Mucosa of gallbladder (tissue), 1 donor: ENCODE measurements at regions not wholly inside any gene's neighbourhood (a gene's known extent, or its start where the extent isn't known, plus 50 kb on each side); places are given as distances from the start of the nearest gene placed in this dataset.

ENCODE experiments used
- DNase-seq: peaks from one replicate; pipeline ENCODE4 v3.0.0-alpha.2; 2020; ENCODE audit warnings: low spot score
- donor health status: DM: no; HTN: no; CAD: no.

DNA sequence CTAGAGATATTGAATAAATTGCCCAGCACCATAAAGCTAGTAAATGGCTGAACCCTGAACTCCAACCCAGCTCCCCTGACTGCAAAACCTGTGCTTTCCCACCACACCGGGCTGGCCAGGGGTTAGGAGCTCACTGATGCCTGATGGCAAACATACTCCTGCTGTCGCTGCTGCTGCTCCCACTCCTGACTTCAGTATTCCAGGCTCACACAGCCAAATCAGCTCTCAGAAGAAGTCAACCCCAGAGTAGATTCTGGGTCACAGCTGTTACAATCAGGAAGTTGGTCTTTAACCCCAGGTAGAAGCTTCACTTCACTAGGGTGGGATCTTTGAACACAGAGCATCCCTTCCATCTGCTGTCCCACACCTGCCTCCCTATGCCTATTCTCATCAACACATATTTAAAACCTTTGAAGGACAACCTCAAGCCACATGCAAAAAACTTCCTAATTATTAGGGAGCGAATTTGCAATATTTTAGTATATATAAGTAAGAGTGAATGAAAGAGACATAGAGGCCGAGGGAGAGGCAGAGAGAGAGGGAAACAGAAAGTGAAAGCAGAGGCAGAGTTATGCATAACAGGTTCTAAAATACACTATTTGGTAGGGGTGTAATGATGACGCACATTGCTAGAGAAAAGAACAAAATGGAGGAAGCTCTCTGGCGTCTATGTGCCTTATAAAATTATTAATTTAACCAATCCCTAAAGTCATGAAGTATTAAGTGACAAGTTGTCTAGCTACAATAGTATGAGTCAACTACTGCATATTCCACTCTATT is 99.4 kb upstream of the SERP2 start:
- no peak for DNase-seq

DNA sequence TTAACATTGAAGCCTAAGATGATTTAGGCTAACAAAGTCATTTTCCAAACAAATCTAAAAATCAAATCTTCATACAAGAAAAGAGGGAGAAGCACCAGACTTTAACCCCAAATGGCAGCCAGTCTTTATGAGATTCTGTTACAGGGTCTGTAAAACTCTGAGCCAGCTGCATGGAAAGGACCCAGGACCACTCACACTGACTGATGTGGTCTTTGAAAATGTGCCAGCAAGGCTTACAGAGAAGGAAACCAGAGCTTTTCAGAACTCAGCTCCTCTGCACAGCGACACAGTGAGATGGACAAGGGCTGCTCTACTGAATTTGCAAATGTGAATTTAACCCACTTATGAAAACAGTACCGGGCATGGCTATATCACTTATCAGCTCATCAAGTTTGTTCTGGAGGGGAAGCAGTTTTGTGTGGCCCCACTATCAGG is 98.8 kb upstream of the SERP2 start:
- DNase-seq = no peak

DNA sequence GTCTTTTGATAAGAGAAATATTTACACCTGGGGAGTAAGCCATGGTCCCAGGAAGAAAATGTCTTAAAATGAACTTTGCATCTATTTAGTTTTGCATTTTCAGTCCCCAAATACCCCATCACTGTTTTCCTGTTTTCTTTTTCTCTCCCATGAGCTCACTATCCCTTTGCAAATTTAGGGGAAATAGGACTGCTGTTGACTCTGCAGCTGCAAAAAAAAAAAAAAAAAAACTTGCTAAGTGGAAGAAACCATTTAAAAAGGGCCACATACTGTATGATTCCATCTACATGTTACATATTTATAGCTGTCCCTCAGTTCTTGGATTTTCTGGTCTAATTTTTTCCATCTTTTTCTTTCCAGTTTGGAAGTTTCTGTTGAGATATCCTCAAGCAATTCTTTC is 98.2 kb upstream of the SERP2 start:
- DNase-seq = no peak

DNA sequence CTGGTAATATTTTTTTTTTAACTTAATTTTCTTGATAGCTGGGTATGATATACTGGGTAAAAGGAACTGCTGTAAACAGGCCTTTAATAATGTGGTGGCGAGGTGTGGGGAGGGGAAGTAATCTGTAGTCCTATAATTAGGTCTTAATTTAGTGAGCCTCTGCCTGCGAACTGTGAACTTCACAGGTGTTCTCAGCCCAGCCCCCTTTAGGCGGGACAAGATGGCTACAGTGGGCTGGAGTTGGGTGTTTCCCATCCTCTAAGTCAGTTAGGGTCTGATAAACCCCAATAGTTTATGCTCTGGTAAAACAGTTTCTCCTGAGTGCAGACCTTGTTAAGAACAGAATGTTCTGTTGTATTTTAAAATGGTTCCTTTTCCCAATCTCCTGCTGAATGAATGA is 97.6 kb upstream of the SERP2 start:
- no peak for DNase-seq

DNA sequence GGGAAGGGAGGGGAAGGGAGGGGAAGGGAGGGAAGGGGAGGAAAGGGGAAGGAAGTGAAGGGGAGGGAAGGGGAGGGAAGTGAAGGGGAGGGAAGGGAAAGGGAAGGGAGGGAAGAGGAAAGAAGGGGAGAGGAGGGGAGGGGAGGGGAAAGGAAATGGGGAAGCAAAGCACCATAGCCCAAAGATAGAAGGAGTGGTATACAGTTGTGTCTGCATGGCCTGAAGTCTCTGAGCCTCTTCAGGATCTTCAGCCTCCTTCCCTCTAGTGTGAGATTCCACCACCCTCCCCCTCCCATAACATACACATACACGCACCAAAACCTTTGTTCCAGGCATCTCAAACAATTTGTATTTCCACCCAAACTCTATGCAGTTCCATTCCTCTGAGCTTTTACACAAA is 96.2 kb upstream of the SERP2 start:
- DNase-seq = no peak

DNA sequence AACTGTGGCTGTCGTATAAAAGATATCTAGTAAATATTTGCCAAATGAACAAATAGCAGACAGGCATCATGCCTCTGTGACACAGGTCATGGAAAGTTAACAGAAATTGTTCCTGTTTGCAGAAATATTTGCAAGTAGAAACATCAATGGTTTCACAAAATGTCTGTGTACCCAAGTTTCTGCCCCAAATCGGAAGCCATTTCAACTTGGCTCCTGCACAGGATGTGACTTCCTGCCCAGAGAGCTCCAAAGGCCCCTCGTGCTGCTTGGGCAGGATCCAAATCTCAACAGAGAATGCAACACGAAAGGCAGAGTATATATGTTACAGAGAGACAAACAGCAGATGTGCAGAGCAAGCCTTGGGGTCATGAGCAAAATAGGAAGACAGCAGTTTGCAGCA is 95.5 kb upstream of the SERP2 start:
- no peak for DNase-seq

DNA sequence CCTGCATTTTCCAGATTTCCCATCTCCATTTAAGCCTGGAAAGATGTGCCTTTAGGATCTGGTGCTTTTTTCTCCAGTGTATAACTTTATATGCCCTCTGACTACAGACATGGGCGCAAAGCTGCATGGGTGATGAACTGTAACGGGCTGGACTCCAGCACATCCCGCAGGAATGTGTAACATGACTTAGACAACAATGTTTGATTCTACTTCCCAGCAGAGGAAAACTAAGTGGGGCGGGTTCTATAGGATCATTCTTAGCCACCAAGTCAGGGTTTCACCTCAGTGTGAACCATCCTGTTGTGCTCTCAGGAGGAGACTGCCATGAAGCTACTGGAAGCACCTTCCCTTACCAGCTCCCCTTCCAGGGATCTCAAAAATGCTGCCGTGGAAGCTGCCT is 93.2 kb upstream of the SERP2 start:
- DNase-seq = no peak

DNA sequence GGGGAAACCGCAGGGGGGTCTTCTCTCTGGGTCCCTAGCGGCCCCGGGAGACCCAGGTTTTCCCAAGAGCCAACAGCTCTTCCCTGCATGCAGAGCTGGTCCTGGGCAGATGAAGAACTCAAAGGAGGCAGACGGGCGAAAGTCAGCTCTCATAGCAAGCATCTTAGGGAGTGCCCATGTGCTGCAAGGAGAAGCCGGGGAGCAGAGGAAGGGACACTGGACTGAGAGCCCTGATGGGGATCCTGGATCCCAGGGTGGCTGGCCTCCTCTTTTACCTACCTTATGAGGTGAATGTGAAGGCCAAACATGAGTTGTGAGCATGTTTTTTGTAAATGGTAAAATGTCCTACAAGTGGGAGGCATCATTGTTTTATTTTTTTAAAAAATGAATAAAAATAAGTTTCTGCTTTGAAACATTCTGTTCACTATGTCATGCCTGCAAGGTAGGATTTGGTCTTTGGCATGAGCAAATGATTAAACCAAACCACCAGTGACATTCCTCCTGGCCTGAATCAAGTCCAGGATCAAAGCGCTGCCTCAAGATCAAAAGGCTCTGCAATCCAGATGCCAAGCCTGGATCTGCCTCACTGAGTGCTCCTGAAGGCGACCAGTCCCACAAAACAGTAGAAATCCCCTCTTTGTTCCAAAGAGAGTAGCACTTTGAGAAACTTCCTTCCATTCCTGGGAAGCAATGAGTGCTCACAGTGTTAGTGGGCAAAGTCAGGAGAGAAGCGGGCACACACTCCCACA is 92.2 kb upstream of the SERP2 start:
- DNase-seq = no peak

DNA sequence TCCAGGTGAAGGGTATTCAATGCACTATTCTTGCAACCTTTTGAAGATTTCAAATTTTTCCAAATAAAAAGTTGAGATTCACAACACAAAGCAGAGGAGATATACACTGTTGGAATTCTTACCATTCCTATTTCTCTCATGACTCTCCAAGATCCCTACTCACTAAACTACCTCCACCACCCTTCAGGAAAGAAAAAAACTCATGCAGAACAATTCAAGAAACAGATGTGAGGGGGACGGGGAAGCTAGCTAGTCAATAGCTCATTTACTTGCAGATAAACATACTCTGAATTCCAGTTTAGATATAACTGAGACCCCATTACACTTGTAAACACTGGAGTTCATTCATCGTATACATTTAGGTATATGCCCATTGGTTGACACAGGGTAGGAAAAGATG is 90.0 kb upstream of the SERP2 start:
- no peak for DNase-seq

DNA sequence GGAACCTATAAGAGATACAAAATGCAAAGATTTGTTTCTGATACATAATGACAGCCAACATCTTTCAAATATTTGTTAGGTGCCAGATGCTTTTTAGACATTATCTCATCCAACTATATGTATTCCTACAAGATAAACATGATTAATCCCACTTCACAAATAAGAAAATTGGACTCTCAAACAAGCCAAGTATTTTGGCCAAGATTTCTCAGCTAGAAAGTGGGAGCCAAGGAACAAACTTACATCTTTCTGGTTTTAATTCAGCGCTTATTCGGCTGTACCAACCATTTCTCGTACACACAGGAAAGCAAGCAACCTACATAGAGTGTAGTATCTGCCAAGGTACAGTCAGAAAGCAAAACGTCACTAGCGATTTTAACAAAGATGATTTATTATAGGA is 85.7 kb upstream of the SERP2 start:
- DNase-seq = no peak

DNA sequence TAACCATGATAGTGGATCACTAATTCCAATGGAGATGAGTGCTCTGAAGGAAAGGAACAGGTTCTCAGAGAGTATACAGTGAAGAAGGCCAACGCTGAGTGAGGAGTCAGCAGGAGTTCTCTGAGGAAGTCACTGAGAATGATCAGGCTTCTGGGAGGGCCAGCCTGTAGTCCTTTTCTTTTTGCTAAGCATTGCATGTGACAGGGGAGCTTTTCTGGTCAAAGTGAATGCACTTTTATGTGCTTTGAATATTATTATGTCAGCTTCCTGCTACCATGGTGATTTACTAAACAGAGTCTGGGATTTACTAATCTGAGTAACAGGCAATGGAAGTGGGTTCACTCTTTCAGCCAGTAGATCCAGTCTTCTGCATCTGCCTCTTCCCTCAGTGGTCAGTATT is 81.1 kb upstream of the SERP2 start:
- no peak for DNase-seq

DNA sequence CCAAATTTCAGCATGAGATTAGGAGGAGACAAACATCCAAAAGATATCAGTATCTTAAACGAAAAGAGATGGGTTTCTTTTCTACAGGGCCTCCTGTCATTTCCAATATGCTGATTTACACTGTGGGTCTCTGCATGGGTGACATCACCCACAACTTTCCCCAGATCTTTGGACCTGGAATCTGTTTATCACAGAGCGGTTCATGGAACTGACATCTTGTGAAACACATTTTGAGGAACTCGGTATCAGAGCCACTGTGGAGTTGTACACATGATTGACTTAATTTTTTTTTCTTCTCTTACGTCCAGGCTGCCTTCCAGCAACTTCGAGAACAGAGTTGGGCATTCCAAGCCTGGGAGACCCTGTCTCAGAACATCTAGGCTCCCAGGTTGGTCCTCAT is 80.2 kb upstream of the SERP2 start:
- no peak for DNase-seq

DNA sequence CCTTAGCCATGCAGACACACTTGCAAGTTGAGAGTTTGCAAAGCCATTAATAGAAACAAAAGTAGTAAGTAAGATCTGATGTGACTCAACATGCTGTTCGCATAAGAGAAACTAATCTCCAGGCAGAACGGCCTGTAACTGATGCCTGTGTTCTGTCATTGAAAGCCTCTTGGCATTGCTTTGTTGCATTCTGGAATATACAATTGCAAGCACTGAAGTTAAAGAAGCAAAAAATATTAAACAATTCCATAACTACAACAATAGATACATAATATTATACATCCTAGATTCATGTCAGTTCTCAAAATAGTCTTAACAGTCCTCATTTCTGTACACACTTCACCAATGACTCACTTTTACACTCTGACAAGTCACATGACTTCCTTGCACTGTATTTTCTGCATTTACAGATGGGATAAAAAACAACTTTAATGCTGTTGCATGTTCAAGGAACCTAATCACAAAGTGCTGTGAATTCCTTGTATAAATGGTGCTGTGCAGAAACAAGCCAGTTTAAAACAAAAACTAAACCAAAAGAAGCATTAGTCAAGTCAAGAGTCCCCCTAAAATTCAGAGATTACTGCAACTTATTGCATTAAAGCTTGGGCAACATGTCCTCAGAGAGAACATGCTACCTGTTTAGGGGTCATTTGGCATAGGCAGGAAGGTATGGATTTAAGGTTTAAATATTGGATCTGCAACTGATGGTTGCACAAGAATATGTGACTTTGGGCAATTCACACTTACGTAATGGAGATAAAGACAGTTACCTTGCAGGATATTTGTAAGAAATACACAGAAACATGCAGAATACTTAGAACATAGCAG is 79.5 kb upstream of the SERP2 start:
- no peak for DNase-seq

DNA sequence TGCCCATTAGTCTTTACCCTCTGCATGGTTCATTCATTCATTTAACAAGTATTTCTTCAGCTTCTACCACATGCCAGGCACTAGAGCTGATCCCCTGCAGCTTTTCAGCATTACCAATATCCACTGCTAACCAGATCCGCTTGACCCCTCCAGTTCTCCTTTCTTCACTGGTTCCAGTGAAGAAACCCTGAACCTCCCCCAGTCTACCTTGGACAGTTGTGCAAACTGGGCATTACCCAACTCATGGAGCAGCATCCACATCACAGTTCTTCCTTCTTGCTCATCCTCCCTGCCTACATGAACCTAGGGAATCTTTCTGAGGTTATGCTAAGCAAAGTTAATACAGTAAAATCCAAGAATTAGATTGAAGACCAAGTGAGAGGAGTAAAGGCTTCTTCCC is 78.7 kb upstream of the SERP2 start:
- no peak for DNase-seq

DNA sequence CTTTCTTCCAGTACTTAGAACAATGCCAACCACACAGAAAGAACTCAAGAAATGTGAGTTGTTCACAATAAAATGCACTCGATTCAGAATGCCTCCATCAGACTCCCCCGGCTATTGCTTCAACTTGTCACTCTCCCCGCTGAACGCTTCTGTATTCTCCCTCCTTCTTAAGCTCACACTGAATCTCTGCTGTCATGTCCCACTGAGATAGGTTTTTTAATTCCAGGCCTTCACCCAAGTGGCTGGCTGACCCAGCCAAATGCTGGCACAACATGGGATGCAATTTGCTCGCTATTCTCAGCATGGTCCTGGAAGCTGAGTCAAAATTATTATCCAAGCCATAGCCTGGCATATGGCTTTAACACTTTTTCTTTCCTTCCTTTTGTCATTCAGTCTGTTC is 76.8 kb upstream of the SERP2 start:
- no peak for DNase-seq

DNA sequence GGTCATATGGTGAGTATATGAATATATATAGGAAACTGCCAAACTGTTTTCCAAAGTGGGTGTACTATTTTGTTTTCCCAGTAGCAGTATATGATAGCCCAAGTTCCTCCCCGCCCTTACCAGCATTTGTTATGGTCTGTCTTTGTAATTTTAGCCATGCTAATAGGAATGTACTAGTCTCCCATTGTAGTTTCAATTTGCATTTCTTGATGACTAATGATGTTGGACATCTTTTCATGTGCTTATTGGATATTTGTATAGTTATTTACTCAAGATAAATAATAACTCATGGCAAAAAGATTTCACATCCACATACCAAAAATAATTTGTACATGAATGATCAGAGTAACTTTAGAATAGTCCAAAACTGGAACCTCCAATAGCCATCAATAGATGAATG is 75.3 kb upstream of the SERP2 start:
- DNase-seq = no peak

DNA sequence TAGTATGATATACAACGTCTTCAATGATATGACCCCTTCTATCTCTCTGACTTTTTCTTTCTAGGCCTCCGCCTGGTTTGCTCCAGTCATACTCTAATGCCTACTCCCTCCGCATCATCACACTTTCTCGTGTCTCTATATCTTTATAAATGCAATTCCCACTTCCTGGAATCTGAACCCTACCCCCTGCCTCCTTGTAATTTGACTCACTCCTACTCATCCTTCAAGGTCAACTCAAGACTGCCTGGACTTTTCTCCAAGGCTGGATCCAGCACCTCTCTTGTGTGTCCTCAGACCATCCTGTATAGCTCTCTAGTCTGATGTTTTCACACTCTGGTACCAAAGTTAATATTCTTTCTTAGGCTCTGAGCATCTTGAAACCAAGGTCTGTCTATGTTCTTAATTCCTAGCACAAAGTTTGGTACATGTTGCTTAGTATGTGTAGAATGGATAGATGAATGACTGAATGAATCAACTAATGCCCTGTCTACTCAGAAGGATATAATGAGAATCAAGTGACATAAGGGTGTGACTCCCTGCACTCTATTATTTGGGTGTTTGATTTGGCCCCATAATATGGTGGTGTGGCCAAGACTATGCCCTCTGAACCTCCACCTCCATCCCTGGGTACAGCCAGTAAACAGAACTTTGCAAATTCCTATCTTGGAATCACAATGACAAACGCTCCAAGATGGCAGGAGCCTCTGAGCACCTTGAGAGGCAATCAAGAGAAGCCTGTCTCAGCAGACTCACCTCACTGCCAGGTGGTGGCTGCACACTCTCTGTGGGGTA is 74.3 kb upstream of the SERP2 start:
- no peak for DNase-seq

DNA sequence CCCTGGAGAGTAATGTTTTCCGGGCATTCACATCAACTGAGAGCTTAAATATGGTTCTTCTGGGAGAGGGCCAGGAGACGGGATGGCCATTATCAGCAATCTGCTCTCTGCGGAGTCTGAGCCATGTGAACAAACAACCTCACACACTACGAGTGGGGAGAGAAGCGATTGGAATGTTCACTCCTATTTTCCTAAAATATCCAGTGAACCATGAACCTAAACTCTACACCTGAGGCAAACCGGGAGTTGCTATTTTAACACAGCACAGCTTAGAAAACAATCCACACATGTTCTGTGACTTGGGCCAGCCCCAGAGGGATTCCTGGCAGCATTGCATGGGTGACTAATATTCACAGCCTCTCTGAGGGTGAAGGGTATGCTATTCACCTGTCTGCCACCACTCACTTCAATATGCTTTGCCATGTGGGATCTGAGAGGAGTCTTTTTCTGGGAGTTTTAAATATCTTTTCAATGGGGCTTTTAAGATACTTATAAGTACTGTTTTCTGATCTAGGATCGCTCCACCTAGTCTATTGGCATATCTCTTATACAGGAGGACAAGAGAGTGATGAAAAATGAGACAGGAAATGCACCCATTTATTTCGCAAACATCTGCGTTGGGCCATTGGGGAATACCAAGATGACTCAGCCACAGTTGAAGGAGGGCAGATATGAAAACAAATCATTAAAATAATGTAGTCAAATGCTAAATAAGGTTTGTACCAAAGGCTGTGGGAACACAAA is 72.6 kb upstream of the SERP2 start:
- DNase-seq = peak; percentile 65

DNA sequence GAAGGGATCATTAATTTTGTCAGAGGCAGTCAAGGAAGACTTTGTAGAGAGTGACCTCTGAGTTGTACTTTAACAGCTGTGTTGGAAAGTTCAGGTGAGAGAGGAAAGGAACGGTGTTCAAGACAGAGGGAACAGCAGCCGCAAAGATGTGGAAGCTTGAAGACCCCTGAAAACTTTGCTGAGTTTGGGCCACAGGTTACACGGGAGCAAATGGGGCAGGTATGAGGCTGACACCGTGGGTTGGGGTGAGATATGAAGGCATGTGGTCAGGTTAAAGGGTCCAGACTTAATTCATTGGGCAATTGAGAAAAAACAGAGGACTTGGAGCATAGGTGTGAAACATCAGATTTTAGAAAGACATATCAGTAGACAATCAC is 72.0 kb upstream of the SERP2 start:
- DNase-seq = no peak

DNA sequence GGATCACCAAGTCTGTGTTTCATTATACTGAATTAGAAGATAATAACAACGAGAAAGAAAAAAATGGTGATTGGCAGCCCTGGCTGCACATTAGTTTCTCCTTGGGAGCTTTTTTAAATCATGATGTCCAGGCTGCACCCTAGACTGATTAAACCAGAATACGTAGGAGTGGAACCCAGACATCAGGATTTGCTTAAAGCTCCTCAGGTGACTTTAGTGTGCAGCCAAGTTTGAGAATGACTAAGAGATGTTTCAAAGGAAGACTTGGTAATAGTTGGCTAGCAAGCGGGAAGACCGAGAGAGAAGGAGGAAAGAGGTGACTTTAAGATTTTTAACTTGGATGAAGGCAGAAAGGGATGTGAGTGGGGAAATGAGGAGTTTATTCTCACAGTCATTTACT is 71.4 kb upstream of the SERP2 start:
- no peak for DNase-seq

DNA sequence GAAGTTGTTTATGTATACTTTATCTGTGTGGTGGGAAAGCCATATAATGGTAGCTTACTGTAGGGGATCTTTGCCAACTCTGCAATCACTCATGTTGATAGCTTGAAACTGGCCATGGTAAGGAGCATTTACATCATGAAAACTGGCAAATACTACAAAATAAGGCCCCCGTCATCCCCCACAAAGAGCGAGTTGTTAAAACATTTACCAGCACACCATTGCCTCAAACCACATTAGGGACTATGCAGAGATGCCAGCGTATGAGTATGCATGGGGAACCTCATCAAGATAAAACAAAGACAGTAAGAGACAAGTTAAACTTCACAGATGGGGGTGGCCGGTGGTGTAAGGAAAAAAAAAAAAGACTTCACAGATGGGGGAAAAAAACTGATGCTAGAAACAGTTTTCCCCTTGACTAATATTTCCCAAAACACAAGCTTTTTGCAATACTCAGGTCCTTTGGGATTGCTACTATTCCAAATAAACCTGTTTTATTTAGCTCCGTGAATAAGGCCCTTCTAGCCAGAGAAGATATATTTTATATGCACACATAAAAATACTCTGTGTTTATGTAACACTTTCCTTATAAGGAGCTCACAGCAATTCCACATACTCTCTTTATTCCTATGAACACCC is 70.6 kb upstream of the SERP2 start:
- DNase-seq = no peak
